H9 (cell line): ENCODE measurements at regions not wholly inside any gene's neighbourhood (a gene's known extent, or its start where the extent isn't known, plus 50 kb on each side); places are given as distances from the start of the nearest gene placed in this dataset.

Experiments
- DNase-seq: peaks from one replicate; pipeline ENCODE4 v3.0.0-alpha.2; 2017
- H2AFZ ChIP-seq: one replicate; pipeline ENCODE4 v1.6.1; 2013; ENCODE audit warnings: mild to moderate bottlenecking, low read length, control low read depth, moderate library complexity
- H2AK5ac ChIP-seq: 2 replicates; pipeline ENCODE4 v1.6.1; 2013; ENCODE audit warnings: low read length, control low read depth, mixed read lengths; ENCODE audit not compliant: insufficient read length
- H2BK120ac ChIP-seq: one replicate; pipeline ENCODE4 v1.6.1; 2013; ENCODE audit warnings: low read depth, mild to moderate bottlenecking, low read length, control low read depth, inconsistent platforms; ENCODE audit not compliant: poor library complexity, severe bottlenecking
- H2BK12ac ChIP-seq: 2 replicates; pipeline ENCODE4 v1.6.1; 2013; ENCODE audit warnings: low read length, control low read depth, mixed read lengths, low read depth; ENCODE audit not compliant: insufficient read length
- H2BK15ac ChIP-seq: 2 replicates; pipeline ENCODE4 v1.6.1; 2013; ENCODE audit warnings: low read depth, low read length, control low read depth
- H2BK20ac ChIP-seq: one replicate; pipeline ENCODE4 v1.6.1; 2013; ENCODE audit warnings: low read depth, mild to moderate bottlenecking, low read length, control low read depth, inconsistent platforms; ENCODE audit not compliant: poor library complexity, severe bottlenecking
- H2BK5ac ChIP-seq: 2 replicates; pipeline ENCODE4 v1.6.1; 2013; ENCODE audit warnings: low read length, control low read depth, mixed read lengths; ENCODE audit not compliant: insufficient read length
- H3K14ac ChIP-seq: 2 replicates; pipeline ENCODE4 v1.6.1; 2013; ENCODE audit warnings: low read length, control low read depth; ENCODE audit not compliant: insufficient read depth
- H3K18ac ChIP-seq: 2 replicates; pipeline ENCODE4 v1.6.1; 2013; ENCODE audit warnings: low read depth, mild to moderate bottlenecking, mixed read lengths, low read length, control low read depth; ENCODE audit not compliant: insufficient read length
- H3K23ac ChIP-seq: 2 replicates; pipeline ENCODE4 v1.6.1; 2013; ENCODE audit warnings: low read length, control low read depth, mixed read lengths, low read depth; ENCODE audit not compliant: insufficient read length
- H3K23me2 ChIP-seq: 2 replicates; pipeline ENCODE4 v1.6.1; 2013; ENCODE audit warnings: low read depth, mild to moderate bottlenecking, mixed read lengths, low read length, control low read depth; ENCODE audit not compliant: insufficient read length, poor library complexity, severe bottlenecking
- H3K27ac ChIP-seq: 2 replicates; pipeline ENCODE4 v1.5.1; 2013; ENCODE audit warnings: low read length, control low read depth, mixed read lengths, low read depth; ENCODE audit not compliant: insufficient read length
- H3K27me3 ChIP-seq: 2 replicates; pipeline ENCODE4 v1.6.1; 2013; ENCODE audit warnings: low read length, control low read depth, inconsistent platforms; ENCODE audit not compliant: insufficient read depth
- H3K4ac ChIP-seq: 2 replicates; pipeline ENCODE4 v1.6.1; 2013; ENCODE audit warnings: low read depth, mild to moderate bottlenecking, control low read depth, inconsistent platforms, low read length, moderate library complexity
- H3K4me1 ChIP-seq: 2 replicates; pipeline ENCODE4 v1.6.1; 2013; ENCODE audit warnings: low read length, control low read depth, inconsistent platforms; ENCODE audit not compliant: insufficient read depth
- H3K4me2 ChIP-seq: 2 replicates; pipeline ENCODE4 v1.6.1; 2013; ENCODE audit warnings: low read length, control low read depth, mixed read lengths; ENCODE audit not compliant: insufficient read length, insufficient read depth
- H3K56ac ChIP-seq: 2 replicates; pipeline ENCODE4 v1.6.1; 2013; ENCODE audit warnings: low read depth, mild to moderate bottlenecking, mixed read lengths, low read length, control low read depth; ENCODE audit not compliant: insufficient read length
- H3K79me1 ChIP-seq: 2 replicates; pipeline ENCODE4 v1.6.1; 2013; ENCODE audit warnings: low read depth, mild to moderate bottlenecking, moderate library complexity, low read length, control low read depth, inconsistent platforms; ENCODE audit not compliant: insufficient read depth, poor library complexity, severe bottlenecking
- H3K79me2 ChIP-seq: 2 replicates; pipeline ENCODE4 v1.6.1; 2013; ENCODE audit warnings: low read length, control low read depth, inconsistent platforms; ENCODE audit not compliant: insufficient read depth
- H3K9ac ChIP-seq: 2 replicates; pipeline ENCODE4 v1.6.1; 2013; ENCODE audit warnings: low read length, control low read depth, mixed read lengths; ENCODE audit not compliant: insufficient read length; ENCODE audit errors: extremely low read depth
- H3K9me3 ChIP-seq: one replicate; pipeline ENCODE4 v1.6.1; 2013; ENCODE audit warnings: low read depth, low read length, inconsistent platforms; ENCODE audit not compliant: control insufficient read depth
- H3T11ph ChIP-seq: one replicate; pipeline ENCODE4 v1.6.1; 2013; ENCODE audit warnings: mild to moderate bottlenecking, low read length, control low read depth, inconsistent platforms
- H4K20me1 ChIP-seq: one replicate; pipeline ENCODE4 v1.6.1; 2013; ENCODE audit not compliant: control insufficient read depth, insufficient read length, insufficient read depth
- H4K5ac ChIP-seq: 2 replicates; pipeline ENCODE4 v1.6.1; 2013; ENCODE audit warnings: low read depth, mild to moderate bottlenecking, mixed read lengths, low read length, control low read depth; ENCODE audit not compliant: insufficient read length
- H4K8ac ChIP-seq: replicated peaks from 2 replicates; pipeline ENCODE4 v1.6.1; 2013; ENCODE audit warnings: low read length, control low read depth, mixed read lengths, low read depth; ENCODE audit not compliant: insufficient read length
- H4K91ac ChIP-seq: 2 replicates; pipeline ENCODE4 v1.6.1; 2013; ENCODE audit warnings: low read depth, mild to moderate bottlenecking, moderate library complexity, mixed read lengths, low read length, control low read depth; ENCODE audit not compliant: insufficient read length
- H3K27ac Mint-ChIP-seq, 3 experiments: 2 replicates in 2 of 3; 3 replicates in 1 of 3; pipeline ENCODE4 v1.8.0; 2020 to 2021; ENCODE audit warnings: mixed read lengths in 3 of 3, mild to moderate bottlenecking in 1 of 3, moderate library complexity in 1 of 3
- H3K27me3 Mint-ChIP-seq: 2 replicates; pipeline ENCODE4 v1.8.0; 2021; ENCODE audit warnings: low read depth, mild to moderate bottlenecking, moderate library complexity, mixed read lengths
- H3K36me3 Mint-ChIP-seq, 3 experiments: 2 replicates in 2 of 3; 3 replicates in 1 of 3; pipeline ENCODE4 v1.8.0; 2020 to 2021; ENCODE audit warnings: low read depth in 3 of 3, mixed read lengths in 3 of 3; ENCODE audit not compliant: insufficient read depth in 1 of 3
- H3K4me1 Mint-ChIP-seq, 2 experiments: 2 replicates each; pipeline ENCODE4 v1.8.0; 2020; ENCODE audit warnings: mixed read lengths in 2 of 2
- H3K4me3 Mint-ChIP-seq, 2 experiments: 2 replicates in 1 of 2; 3 replicates in 1 of 2; pipeline ENCODE4 v1.8.0; 2020 to 2021; ENCODE audit warnings: mild to moderate bottlenecking in 2 of 2, mixed read lengths in 2 of 2, moderate library complexity in 1 of 2
- H3K9me3 Mint-ChIP-seq, 2 experiments: 2 replicates in 1 of 2; 3 replicates in 1 of 2; pipeline ENCODE4 v1.8.0; 2020; ENCODE audit warnings: mild to moderate bottlenecking in 2 of 2, mixed read lengths in 2 of 2, moderate library complexity in 1 of 2
- CTCF ChIP-seq: fragments of 200-600 bp; sonication (generic); conservative IDR thresholded peaks from 3 replicates; pipeline ENCODE4 v1.8.0; 2021; ENCODE audit warnings: antibody characterized with exemption, mild to moderate bottlenecking
- WGBS: extraction: QIAGEN DNeasy Blood & Tissue Kit; methylation state at CpG from one replicate; pipeline ENCODE4 v1.1.7; 2013; ENCODE audit warnings: missing lambda C conversion rate, low lambda C conversion rate, mixed read lengths; ENCODE audit not compliant: insufficient read length; ENCODE audit errors: extremely low coverage; 5-methylcytosine and 5-hydroxymethylcytosine counted together

DNA sequence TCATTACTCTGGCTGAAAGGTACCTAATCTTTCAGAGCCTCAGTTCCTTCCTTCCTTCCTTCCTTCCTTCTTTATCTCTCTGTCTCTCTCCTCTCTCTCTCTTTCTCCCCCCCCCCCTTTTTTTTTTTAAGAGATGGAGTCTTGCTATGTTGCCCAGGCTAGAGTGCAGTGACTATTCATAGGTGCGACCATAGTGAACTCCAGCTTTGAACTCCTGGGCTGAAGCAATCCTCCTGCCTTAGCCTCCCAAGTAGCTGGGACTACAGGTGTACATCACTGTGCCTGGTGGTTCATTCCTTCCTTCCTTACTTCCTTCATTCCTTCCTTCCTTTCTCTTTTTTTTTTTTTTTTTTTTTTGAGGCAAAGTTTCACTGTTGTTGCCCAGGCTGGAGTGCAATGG lies 64.3 kb upstream of the MAP4K3 start:
- Mint-ChIP-seq H3K9me3 (peaks cover 0 to 3% of the 10 kb centered on the region in 2 experiments; a peak in 1 of 5 replicates), H3K4me1 (peaks cover 35 to 39% of the 10 kb centered on the region in 2 experiments), H3K4me3 (no peak overlapping the region), H3K27ac (no peak overlapping the region), H3K36me3 (no peaks in the 10 kb centered on the region; a peak in 1 of 7 replicates), H3K27me3 (no peaks in the 10 kb centered on the region)
- H4K8ac ChIP-seq, result no peak overlapping the region
- H3T11ph ChIP-seq, result no peak overlapping the region
- no peak overlapping the region for H4K5ac ChIP-seq
- no peak overlapping the region for H2BK15ac ChIP-seq
- H3K79me2 ChIP-seq, result no peaks in the 10 kb centered on the region
- no peak for TF ChIP-seq CTCF
- no peaks in the 10 kb centered on the region for H3K27me3 ChIP-seq
- H2BK120ac ChIP-seq, result no peak overlapping the region
- no peak overlapping the region for H3K14ac ChIP-seq
- no peak overlapping the region for H4K91ac ChIP-seq
- H2BK20ac ChIP-seq, result no peak overlapping the region
- WGBS, result no CpG with 5 or more reads among the region's 1 CpG
- H3K4me1 ChIP-seq, result peaks cover 11% of the 10 kb centered on the region; the same call in 1 of the 2 replicates
- no peak overlapping the region for H2AFZ ChIP-seq
- H3K23ac ChIP-seq, result no peak overlapping the region
- H3K9me3 ChIP-seq, result no peaks in the 10 kb centered on the region
- H3K4ac ChIP-seq, result no peak overlapping the region
- H3K56ac ChIP-seq, result no peak overlapping the region
- DNase-seq, result no peak
- H2BK5ac ChIP-seq, result no peak overlapping the region
- no peak overlapping the region for H3K9ac ChIP-seq
- no peak overlapping the region for H2AK5ac ChIP-seq
- H3K18ac ChIP-seq, result no peak overlapping the region
- no peaks in the 10 kb centered on the region for H3K79me1 ChIP-seq
- no peaks in the 10 kb centered on the region for H4K20me1 ChIP-seq
- no peak overlapping the region for H2BK12ac ChIP-seq
- no peak overlapping the region for H3K27ac ChIP-seq
- no peaks in the 10 kb centered on the region for H3K23me2 ChIP-seq
- no peak overlapping the region for H3K4me2 ChIP-seq
